ENCODE measurements at regions not wholly inside any gene's neighbourhood (a gene's known extent, or its start where the extent isn't known, plus 50 kb on each side); places are given as distances from the start of the nearest gene placed in this dataset.
"Not testable (repeated sequence)": the region's sequence is repeated elsewhere in the genome, so short reads cannot be mapped to it uniquely, and the experiment has no call there.

- Histone ChIP-seq H3K36me3 (ENCODE audit: low read depth) (no peaks in the 10 kb centered on the region), H4K20me1 (ENCODE audit: insufficient read depth) (no peaks in the 10 kb centered on the region), H3K9ac (no peak overlapping the region), H3K4me2 (ENCODE audit: unreplicated experiment) (no peak overlapping the region), H3K9me3 (ENCODE audit: low read depth) (no peaks in the 10 kb centered on the region), H3K27ac (no peak overlapping the region), H2AFZ (no peak overlapping the region), H3K4me1 (ENCODE audit: insufficient read depth) (no peaks in the 10 kb centered on the region), H3F3A (ENCODE audit: insufficient read depth) (no peaks in the 10 kb centered on the region), H3K4me3 (no peak overlapping the region), H3K27me3 (replicated peaks; ENCODE audit: insufficient read depth) (no peaks in the 10 kb centered on the region), H3K9me2 (ENCODE audit: insufficient read depth) (no peaks in the 10 kb centered on the region), H3K79me2 (ENCODE audit: insufficient read depth) (no peaks in the 10 kb centered on the region)
- TF ChIP-seq EZH2phosphoT487 (IDR thresholded peaks at IDR 0.05; ENCODE audit: insufficient read depth, low read depth) = no peak
- no peak for TF ChIP-seq EZH2 (IDR thresholded peaks at IDR 0.05; ENCODE audit: insufficient read depth, poor library complexity, severe bottlenecking)
- DNase-seq = no peak
- in situ Hi-C loops (cut with MboI) = no loop called here
- 8 to 12% methylated on average over 2 of the region's 2 CpGs for WGBS, 2 experiments (ENCODE audit: low coverage in 1 of 2, low lambda C conversion rate in 2 of 2, missing lambda C conversion rate in 2 of 2)
These were observed 285.5 kb downstream of the TEX13C start for GRCh38 chrX:125605145-125605544.

- H3K9ac ChIP-seq; in situ Hi-C loops (cut with MboI); H3K4me2 ChIP-seq (ENCODE audit: unreplicated experiment); H3K79me2 ChIP-seq (ENCODE audit: insufficient read depth); H4K20me1 ChIP-seq (ENCODE audit: insufficient read depth); H2AFZ ChIP-seq; H3K27me3 ChIP-seq (replicated peaks; ENCODE audit: insufficient read depth); H3K4me1 ChIP-seq (ENCODE audit: insufficient read depth); H3K27ac ChIP-seq; H3F3A ChIP-seq (ENCODE audit: insufficient read depth); H3K4me3 ChIP-seq; H3K36me3 ChIP-seq (ENCODE audit: low read depth); DNase-seq; H3K9me3 ChIP-seq (ENCODE audit: low read depth); H3K9me2 ChIP-seq (ENCODE audit: insufficient read depth): not testable (repeated sequence)
- WGBS, 2 experiments (ENCODE audit: low coverage in 1 of 2, low lambda C conversion rate in 2 of 2, missing lambda C conversion rate in 2 of 2) = 66 to 75% methylated on average over 14 to 23 of the region's 29 CpGs
These were observed 295.1 kb downstream of the TEX13C start for GRCh38 chrX:125614591-125615343.

GRCh38 chrX:125620715-125621587, 301.3 kb downstream of the TEX13C start:
- TF ChIP-seq EZH2 (IDR thresholded peaks at IDR 0.05; ENCODE audit: insufficient read depth, poor library complexity, severe bottlenecking) (no peak), EZH2phosphoT487 (IDR thresholded peaks at IDR 0.05; ENCODE audit: insufficient read depth, low read depth) (no peak)
- Histone ChIP-seq H3K9me2 (ENCODE audit: insufficient read depth) (no peaks in the 10 kb centered on the region), H3K4me2 (ENCODE audit: unreplicated experiment) (no peak overlapping the region), H2AFZ (no peak overlapping the region), H3K27ac (no peak overlapping the region), H3K9ac (no peak overlapping the region), H3K27me3 (replicated peaks; ENCODE audit: insufficient read depth) (no peaks in the 10 kb centered on the region), H3K4me3 (no peak overlapping the region), H3F3A (ENCODE audit: insufficient read depth) (no peaks in the 10 kb centered on the region), H3K36me3 (ENCODE audit: low read depth) (no peaks in the 10 kb centered on the region), H4K20me1 (ENCODE audit: insufficient read depth) (no peaks in the 10 kb centered on the region), H3K9me3 (ENCODE audit: low read depth) (no peaks in the 10 kb centered on the region), H3K79me2 (ENCODE audit: insufficient read depth) (no peaks in the 10 kb centered on the region), H3K4me1 (ENCODE audit: insufficient read depth) (no peaks in the 10 kb centered on the region)
- no peak for DNase-seq
- in situ Hi-C loops (cut with MboI) = no loop called here
- 49 to 54% methylated on average over 6 to 7 of the region's 7 CpGs for WGBS, 2 experiments (ENCODE audit: low coverage in 1 of 2, low lambda C conversion rate in 2 of 2, missing lambda C conversion rate in 2 of 2)

GRCh38 chrX:125621588-125621927, 301.9 kb downstream of the TEX13C start:
- TF ChIP-seq EZH2 (IDR thresholded peaks at IDR 0.05; ENCODE audit: insufficient read depth, poor library complexity, severe bottlenecking) (no peak), EZH2phosphoT487 (IDR thresholded peaks at IDR 0.05; ENCODE audit: insufficient read depth, low read depth) (no peak)
- Histone ChIP-seq H3K4me2 (ENCODE audit: unreplicated experiment) (no peak overlapping the region), H4K20me1 (ENCODE audit: insufficient read depth) (no peaks in the 10 kb centered on the region), H3K9ac (no peak overlapping the region), H2AFZ (no peak overlapping the region), H3K27ac (no peak overlapping the region), H3K9me2 (ENCODE audit: insufficient read depth) (no peaks in the 10 kb centered on the region), H3K4me1 (ENCODE audit: insufficient read depth) (no peaks in the 10 kb centered on the region), H3K27me3 (replicated peaks; ENCODE audit: insufficient read depth) (no peaks in the 10 kb centered on the region), H3K79me2 (ENCODE audit: insufficient read depth) (no peaks in the 10 kb centered on the region), H3F3A (ENCODE audit: insufficient read depth) (no peaks in the 10 kb centered on the region), H3K4me3 (no peak overlapping the region), H3K36me3 (ENCODE audit: low read depth) (no peaks in the 10 kb centered on the region), H3K9me3 (ENCODE audit: low read depth) (no peaks in the 10 kb centered on the region)
- no peak for DNase-seq
- in situ Hi-C loops (cut with MboI) = no loop called here
- 14 to 64% methylated on average over 1 to 4 of the region's 4 CpGs for WGBS, 2 experiments (ENCODE audit: low coverage in 1 of 2, low lambda C conversion rate in 2 of 2, missing lambda C conversion rate in 2 of 2)
